GM12873 (cell line): ENCODE measurements at regions not wholly inside any gene's neighbourhood (a gene's known extent, or its start where the extent isn't known, plus 50 kb on each side); places are given as distances from the start of the nearest gene placed in this dataset.

Experiments
- TF ChIP-seq, protein P1 (sequence below): IDR thresholded peaks from 2 replicates; pipeline ENCODE4 v1.5.1; 2012; ENCODE audit warnings: low read depth, mild to moderate bottlenecking, moderate library complexity, low read length, control low read depth; ENCODE audit not compliant: insufficient read depth; ENCODE audit errors: missing control alignments

DNA sequence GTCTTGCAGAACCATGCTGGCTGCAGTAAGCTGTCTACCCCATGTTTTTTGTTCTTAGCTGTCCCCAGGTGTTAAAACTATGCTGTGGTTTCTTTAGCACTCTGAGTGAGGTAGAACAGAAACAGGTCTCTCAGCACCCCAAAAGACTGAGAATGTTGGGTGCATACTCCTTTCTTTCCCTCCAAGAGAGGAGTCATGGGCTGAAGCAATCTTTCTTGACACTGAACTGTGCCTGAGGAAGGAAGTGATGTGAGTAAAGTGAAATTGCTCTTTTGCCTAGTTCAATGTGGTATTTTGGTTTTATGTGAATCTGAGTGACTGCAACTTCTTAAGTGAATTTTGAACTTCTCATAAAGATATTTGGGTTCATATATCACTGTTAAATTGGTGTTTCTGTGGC is 138.0 kb upstream of the MCHR2 start:
- TF ChIP-seq, protein P1, sequence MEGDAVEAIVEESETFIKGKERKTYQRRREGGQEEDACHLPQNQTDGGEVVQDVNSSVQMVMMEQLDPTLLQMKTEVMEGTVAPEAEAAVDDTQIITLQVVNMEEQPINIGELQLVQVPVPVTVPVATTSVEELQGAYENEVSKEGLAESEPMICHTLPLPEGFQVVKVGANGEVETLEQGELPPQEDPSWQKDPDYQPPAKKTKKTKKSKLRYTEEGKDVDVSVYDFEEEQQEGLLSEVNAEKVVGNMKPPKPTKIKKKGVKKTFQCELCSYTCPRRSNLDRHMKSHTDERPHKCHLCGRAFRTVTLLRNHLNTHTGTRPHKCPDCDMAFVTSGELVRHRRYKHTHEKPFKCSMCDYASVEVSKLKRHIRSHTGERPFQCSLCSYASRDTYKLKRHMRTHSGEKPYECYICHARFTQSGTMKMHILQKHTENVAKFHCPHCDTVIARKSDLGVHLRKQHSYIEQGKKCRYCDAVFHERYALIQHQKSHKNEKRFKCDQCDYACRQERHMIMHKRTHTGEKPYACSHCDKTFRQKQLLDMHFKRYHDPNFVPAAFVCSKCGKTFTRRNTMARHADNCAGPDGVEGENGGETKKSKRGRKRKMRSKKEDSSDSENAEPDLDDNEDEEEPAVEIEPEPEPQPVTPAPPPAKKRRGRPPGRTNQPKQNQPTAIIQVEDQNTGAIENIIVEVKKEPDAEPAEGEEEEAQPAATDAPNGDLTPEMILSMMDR: no peak

DNA sequence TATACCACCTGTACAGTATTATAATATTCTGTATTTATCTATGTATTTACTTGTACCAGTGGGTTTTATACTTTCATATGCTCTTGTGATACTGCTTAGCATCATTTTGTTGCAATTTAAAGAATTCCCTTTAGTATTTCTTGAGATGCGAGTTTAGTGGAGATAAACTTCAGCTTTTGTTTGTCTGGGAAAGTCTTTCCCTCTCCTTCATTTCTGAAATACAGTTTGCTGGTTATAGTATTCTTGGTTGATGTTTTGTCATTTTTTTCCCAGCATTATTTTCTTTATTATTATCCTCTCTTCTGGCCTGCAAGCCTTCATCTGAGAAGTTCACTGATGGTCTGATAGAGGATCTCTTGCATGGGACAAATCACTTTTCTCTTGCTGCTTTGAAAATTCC is 136.6 kb upstream of the MCHR2 start:
- TF ChIP-seq, protein P1: no peak

DNA sequence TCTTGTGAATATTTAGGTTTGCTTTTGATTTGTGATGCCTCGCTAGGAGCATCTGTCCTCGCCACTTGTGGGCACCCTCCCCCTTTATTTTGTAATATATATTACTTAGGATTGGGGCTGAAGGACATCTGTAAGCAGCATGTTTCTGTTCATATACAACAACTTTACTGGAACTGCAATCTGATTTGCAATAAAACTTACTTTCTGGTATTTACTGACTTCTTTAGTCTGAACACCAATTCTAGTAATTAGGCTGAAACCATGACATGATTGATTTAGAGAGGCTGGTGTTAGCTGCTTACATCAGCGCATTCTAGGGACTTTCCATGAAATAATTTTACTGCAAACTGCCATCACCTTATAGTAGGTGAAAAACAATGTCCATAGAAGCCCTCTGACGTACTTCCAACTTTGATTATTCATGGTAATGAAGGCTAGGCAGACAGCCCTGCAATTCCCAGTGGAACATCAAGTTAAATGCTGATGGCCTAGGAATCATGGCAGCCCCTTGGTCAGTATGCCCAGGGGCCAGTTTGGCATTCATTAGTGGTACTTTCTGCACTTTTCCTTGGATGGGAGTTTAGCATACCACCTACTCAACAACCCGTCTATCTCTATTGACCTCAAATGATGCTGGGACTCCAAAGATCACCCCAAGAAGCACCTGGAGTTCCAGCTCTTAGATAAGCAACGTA is 132.9 kb upstream of the MCHR2 start:
- TF ChIP-seq, protein P1: no peak

DNA sequence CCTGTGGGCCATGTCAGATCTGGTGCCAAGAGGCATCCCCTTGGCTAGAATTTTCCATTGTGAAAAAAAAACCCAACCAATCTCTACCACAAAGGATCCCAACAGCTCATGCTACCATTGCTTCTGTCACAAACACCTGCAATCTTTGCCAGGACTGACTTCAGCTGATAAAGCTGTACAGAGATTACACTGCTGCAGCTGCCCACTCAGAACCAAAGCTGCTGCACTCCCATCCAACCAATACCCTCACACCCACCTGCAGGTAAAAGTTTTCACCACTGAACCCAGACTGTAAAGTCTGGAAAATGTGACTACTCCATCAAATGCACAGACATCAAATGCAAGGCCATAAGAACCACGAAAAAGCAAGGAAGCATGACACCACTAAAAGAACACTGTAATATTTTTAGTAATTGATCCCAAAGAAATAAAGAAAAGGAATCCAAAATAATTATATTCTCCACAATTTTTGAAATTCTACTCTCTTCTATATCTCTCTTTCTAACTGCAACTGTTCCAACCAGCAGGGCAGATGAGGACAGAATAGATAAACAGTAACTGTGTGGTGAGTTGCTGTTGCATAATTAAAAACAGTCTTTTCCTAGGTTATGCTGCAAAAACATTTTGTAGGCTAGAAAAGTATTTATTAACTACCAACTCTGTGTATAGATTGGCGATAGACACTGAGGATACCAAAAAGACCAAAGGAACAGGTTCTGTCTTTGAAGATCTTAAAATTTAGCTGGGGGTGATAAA is 128.0 kb upstream of the MCHR2 start:
- TF ChIP-seq, protein P1: no peak

DNA sequence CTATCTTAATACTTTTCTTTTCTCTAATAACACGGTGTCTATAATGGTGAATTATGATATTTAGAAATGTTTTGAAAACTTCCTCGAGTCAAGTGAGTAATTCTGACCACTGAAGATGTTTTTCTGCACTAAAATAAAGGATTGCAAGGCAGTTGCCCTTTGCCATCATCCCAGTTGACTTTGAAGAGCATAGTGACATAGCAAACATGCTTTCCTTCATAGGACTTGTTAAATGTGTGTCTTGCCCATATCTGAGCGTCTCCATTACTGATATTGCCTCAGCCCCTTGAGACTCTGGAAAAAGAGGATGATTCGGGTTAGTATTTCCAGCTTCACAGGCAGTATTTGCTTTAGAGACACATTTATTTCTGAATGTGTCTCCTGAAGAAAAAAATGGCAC is 125.2 kb upstream of the MCHR2 start:
- TF ChIP-seq, protein P1: no peak

DNA sequence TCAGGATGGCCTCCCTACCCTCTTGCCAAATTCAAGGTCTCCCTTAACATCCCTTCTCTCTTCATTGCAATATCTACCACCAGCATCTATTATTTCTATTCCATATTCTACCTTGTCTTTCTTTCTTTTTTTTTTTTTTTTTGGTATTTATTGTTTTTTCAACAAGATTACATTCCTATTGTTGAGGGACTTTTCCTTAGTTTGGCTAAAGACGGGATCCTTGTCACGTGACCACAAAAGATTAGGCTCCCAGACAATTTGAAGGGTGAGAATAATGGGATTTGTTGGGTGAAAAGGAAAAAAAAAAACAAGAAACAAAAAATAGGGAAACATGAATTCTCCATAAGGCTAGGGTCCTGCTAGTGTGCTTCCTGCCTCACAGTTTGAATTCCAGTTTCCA is 124.3 kb upstream of the MCHR2 start:
- TF ChIP-seq, protein P1: no peak

DNA sequence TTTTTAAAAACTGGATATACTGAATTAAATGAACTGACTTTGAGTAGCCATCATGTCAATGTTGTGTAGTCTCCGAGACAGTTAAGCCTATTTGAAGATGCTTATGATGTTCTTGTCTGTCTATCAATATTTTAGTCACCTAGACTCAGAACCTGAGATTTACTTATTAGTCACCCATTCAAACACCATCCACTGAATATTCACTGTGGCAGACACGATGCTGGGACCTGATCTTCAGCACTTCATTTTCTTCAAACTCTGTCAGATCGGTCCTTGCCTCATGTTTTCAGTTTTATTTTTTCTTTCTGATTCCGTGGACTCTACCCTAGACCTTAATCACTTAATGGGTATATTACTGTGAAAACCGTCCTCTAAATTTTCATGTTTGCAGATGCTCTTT is 123.7 kb upstream of the MCHR2 start:
- TF ChIP-seq, protein P1: no peak
